Sigmoid colon (tissue), 4 donors: ENCODE measurements at regions not wholly inside any gene's neighbourhood (a gene's known extent, or its start where the extent isn't known, plus 50 kb on each side); places are given as distances from the start of the nearest gene placed in this dataset.

Experiments used
- CTCF ChIP-seq, 4 experiments: fragments of 450-650 bp in 3 of 4; fragments of 200-600 bp in 1 of 4; IDR thresholded peaks; one replicate each; pipeline ENCODE4 v1.5.1; 2016 to 2019; ENCODE audit warnings: antibody characterized with exemption in 4 of 4, mild to moderate bottlenecking in 3 of 4, moderate library complexity in 2 of 4
- EP300 ChIP-seq, 4 donors: sonication (generic); formaldehyde crosslinking; IDR thresholded peaks; one replicate each; pipeline ENCODE4 v1.6.1; 2017; ENCODE audit warnings: antibody characterized with exemption in 4 of 4
- POLR2A ChIP-seq, 2 donors: fragments of 450-650 bp; IDR thresholded peaks; one replicate each; pipeline ENCODE4 v1.6.1; 2016; ENCODE audit warnings: antibody characterized with exemption in 2 of 2, mild to moderate bottlenecking in 2 of 2, moderate library complexity in 2 of 2
- POLR2AphosphoS5 ChIP-seq, 4 donors: sonication (generic); formaldehyde crosslinking; IDR thresholded peaks; one replicate each; pipeline ENCODE4 v1.6.1; 2017; ENCODE audit warnings: antibody characterized with exemption in 4 of 4

GRCh38 chr14:87617079-87617478 is 375.9 kb downstream of the GALC start:
- TF ChIP-seq CTCF (IDR thresholded peaks at IDR 0.05) (no peak), POLR2AphosphoS5 (IDR thresholded peaks at IDR 0.05) (no peak), POLR2A (IDR thresholded peaks at IDR 0.05) (no peak), EP300 (IDR thresholded peaks at IDR 0.05) (no peak)
